Loucy (cell line): ENCODE measurements at regions not wholly inside any gene's neighbourhood (a gene's known extent, or its start where the extent isn't known, plus 50 kb on each side); places are given as distances from the start of the nearest gene placed in this dataset.

ENCODE experiments used
- H2AFZ ChIP-seq: fragments of 200-600 bp; sonication (generic); 2 replicates; pipeline ENCODE4 v1.6.0; 2016; ENCODE audit warnings: antibody characterized with exemption, mild to moderate bottlenecking, low read length, moderate library complexity
- H3F3A ChIP-seq: fragments of 200-600 bp; 2 replicates; pipeline ENCODE4 v1.6.0; 2016; ENCODE audit warnings: antibody characterized with exemption, low read depth, mild to moderate bottlenecking
- H3K27me3 ChIP-seq: fragments of 200-600 bp; sonication (generic); 2 replicates; pipeline ENCODE4 v1.6.1; 2014; ENCODE audit warnings: low read length, mild to moderate bottlenecking; ENCODE audit not compliant: insufficient read depth, poor library complexity, severe bottlenecking
- H3K36me3 ChIP-seq: fragments of 200-600 bp; sonication (generic); 2 replicates; pipeline ENCODE4 v1.6.1; 2016; ENCODE audit warnings: low read length; ENCODE audit not compliant: insufficient read depth
- H3K4me1 ChIP-seq: fragments of 200-600 bp; sonication (generic); 2 replicates; pipeline ENCODE4 v1.5.1; 2014; ENCODE audit warnings: low read length, mild to moderate bottlenecking; ENCODE audit not compliant: insufficient read depth, poor library complexity, severe bottlenecking
- H3K4me2 ChIP-seq: fragments of 200-600 bp; sonication (generic); 2 replicates; pipeline ENCODE4 v1.6.0; 2014; ENCODE audit warnings: antibody characterized with exemption, low read length, low read depth, mild to moderate bottlenecking; ENCODE audit not compliant: poor library complexity, severe bottlenecking
- H3K4me3 ChIP-seq: fragments of 200-600 bp; sonication (generic); 2 replicates; pipeline ENCODE4 v1.5.1; 2014; ENCODE audit warnings: low read length, mild to moderate bottlenecking, mixed read lengths; ENCODE audit not compliant: poor library complexity, severe bottlenecking
- H3K79me2 ChIP-seq: fragments of 200-600 bp; sonication (generic); 2 replicates; pipeline ENCODE4 v1.6.1; 2014; ENCODE audit warnings: low read length; ENCODE audit not compliant: insufficient read depth
- H3K9ac ChIP-seq: fragments of 200-600 bp; sonication (generic); 2 replicates; pipeline ENCODE4 v1.6.0; 2014; ENCODE audit warnings: mild to moderate bottlenecking, low read depth, low read length, moderate library complexity; ENCODE audit not compliant: poor library complexity, severe bottlenecking
- H3K9me2 ChIP-seq: fragments of 200-600 bp; sonication (generic); replicated peaks from 2 replicates; pipeline ENCODE4 v1.6.1; 2016; ENCODE audit warnings: low read depth, low read length, mixed read lengths
- H3K9me3 ChIP-seq: fragments of 200-600 bp; sonication (generic); 2 replicates; pipeline ENCODE4 v1.6.1; 2014; ENCODE audit warnings: mild to moderate bottlenecking, antibody characterized with exemption, low read length, low read depth; ENCODE audit not compliant: insufficient read depth
- H4K20me1 ChIP-seq: fragments of 200-600 bp; sonication (generic); 2 replicates; pipeline ENCODE4 v1.6.0; 2014; ENCODE audit warnings: antibody characterized with exemption, low read length, mild to moderate bottlenecking; ENCODE audit not compliant: insufficient read depth, poor library complexity, severe bottlenecking
- EZH2phosphoT487 ChIP-seq: fragments of 200-600 bp; IDR thresholded peaks from 2 replicates; pipeline ENCODE4 v1.6.1; 2018; ENCODE audit warnings: antibody characterized with exemption, mild to moderate bottlenecking, moderate library complexity, borderline replicate concordance
- TF ChIP-seq, protein P1 (sequence below): fragments of 200-600 bp; sonication (generic); conservative IDR thresholded peaks from 2 replicates; pipeline ENCODE4 v1.5.1; 2014; ENCODE audit warnings: mild to moderate bottlenecking, antibody characterized with exemption, low read length

DNA sequence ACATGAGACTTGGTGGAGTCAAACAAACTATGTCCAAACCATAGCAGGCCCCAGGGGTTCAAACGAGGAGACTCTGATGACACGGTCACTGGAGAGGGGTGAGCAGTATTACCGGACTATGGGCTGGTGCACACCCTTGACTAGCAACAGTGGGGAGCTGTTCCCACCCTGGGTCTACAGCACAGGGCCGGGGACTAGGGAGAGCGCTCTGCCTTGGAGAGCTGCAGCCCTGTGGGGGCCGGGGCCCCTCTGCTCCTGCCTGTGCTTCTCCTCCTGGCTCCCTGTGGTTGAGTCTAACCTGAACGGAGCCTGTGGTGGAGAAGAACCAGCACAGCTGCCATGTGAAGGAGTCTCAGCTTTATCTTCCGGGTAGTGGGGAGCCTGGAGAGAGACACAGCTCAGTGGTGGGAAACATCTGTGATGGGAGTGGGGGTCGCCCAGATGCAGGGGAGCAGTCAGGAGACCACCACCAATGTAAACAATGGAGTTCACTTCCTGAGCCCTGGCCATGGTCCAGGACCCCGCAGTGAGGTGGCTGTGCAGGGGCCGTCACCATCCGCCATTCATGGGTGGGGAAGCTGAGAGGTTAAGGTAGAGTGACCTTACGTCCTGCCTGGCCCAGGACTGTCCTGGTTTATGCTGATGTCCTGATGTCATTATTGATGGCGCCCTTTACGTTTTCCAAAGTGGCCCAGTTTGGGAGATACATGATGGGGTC lies 195.7 kb upstream of the TWIST2 start:
- no peak overlapping the region for H3K4me2 ChIP-seq

GRCh38 chr2:238652771-238653157 lies 195.1 kb upstream of the TWIST2 start:
- H3F3A ChIP-seq: no peaks in the 10 kb centered on the region
- H3K4me2 ChIP-seq: no peak overlapping the region

More for the DNA sequence above, 195.7 kb upstream of the TWIST2 start:
- TF ChIP-seq, protein P1, sequence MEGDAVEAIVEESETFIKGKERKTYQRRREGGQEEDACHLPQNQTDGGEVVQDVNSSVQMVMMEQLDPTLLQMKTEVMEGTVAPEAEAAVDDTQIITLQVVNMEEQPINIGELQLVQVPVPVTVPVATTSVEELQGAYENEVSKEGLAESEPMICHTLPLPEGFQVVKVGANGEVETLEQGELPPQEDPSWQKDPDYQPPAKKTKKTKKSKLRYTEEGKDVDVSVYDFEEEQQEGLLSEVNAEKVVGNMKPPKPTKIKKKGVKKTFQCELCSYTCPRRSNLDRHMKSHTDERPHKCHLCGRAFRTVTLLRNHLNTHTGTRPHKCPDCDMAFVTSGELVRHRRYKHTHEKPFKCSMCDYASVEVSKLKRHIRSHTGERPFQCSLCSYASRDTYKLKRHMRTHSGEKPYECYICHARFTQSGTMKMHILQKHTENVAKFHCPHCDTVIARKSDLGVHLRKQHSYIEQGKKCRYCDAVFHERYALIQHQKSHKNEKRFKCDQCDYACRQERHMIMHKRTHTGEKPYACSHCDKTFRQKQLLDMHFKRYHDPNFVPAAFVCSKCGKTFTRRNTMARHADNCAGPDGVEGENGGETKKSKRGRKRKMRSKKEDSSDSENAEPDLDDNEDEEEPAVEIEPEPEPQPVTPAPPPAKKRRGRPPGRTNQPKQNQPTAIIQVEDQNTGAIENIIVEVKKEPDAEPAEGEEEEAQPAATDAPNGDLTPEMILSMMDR: no peak
- TF ChIP-seq EZH2phosphoT487: no peak
- no peaks in the 10 kb centered on the region for H3K79me2 ChIP-seq
- H3K9me2 ChIP-seq: no peaks in the 10 kb centered on the region
- no peak overlapping the region for H3K4me3 ChIP-seq
- no peak overlapping the region for H3K9ac ChIP-seq
- H3K27me3 ChIP-seq: no peaks in the 10 kb centered on the region
- H2AFZ ChIP-seq: no peak overlapping the region
- no peaks in the 10 kb centered on the region for H3K4me1 ChIP-seq
- H4K20me1 ChIP-seq: no peaks in the 10 kb centered on the region
- no peaks in the 10 kb centered on the region for H3F3A ChIP-seq
- H3K36me3 ChIP-seq: no peaks in the 10 kb centered on the region
- H3K9me3 ChIP-seq: no peaks in the 10 kb centered on the region; the same call in 1 of the 2 replicates

GRCh38 chr2:238653431-238654109 lies 194.3 kb upstream of the TWIST2 start:
- Histone ChIP-seq H3K79me2 (no peaks in the 10 kb centered on the region), H4K20me1 (no peaks in the 10 kb centered on the region), H3K9ac (no peak overlapping the region), H3F3A (no peaks in the 10 kb centered on the region), H3K9me3 (no peaks in the 10 kb centered on the region; the same call in 1 of the 2 replicates), H3K4me3 (no peak overlapping the region), H3K27me3 (no peaks in the 10 kb centered on the region), H3K36me3 (no peaks in the 10 kb centered on the region), H3K4me2 (no peak overlapping the region), H2AFZ (no peak overlapping the region), H3K4me1 (no peaks in the 10 kb centered on the region), H3K9me2 (no peaks in the 10 kb centered on the region)
- TF ChIP-seq EZH2phosphoT487: no peak
- TF ChIP-seq, protein P1: no peak

More at GRCh38 chr2:238652771-238653157, 195.1 kb upstream of the TWIST2 start:
- Histone ChIP-seq H4K20me1 (no peaks in the 10 kb centered on the region), H2AFZ (no peak overlapping the region), H3K36me3 (no peaks in the 10 kb centered on the region), H3K9ac (no peak overlapping the region), H3K4me3 (no peak overlapping the region), H3K9me3 (no peaks in the 10 kb centered on the region; the same call in 1 of the 2 replicates), H3K9me2 (no peaks in the 10 kb centered on the region), H3K27me3 (no peaks in the 10 kb centered on the region), H3K79me2 (no peaks in the 10 kb centered on the region), H3K4me1 (no peaks in the 10 kb centered on the region)
- TF ChIP-seq, protein P1: no peak
- TF ChIP-seq EZH2phosphoT487: no peak
